Left kidney (tissue), 1 donor: ENCODE measurements at regions not wholly inside any gene's neighbourhood (a gene's known extent, or its start where the extent isn't known, plus 50 kb on each side); places are given as distances from the start of the nearest gene placed in this dataset.

Experiments
- DNase-seq: peaks from one replicate; pipeline ENCODE4 v3.0.0-alpha.2; 2013

DNA sequence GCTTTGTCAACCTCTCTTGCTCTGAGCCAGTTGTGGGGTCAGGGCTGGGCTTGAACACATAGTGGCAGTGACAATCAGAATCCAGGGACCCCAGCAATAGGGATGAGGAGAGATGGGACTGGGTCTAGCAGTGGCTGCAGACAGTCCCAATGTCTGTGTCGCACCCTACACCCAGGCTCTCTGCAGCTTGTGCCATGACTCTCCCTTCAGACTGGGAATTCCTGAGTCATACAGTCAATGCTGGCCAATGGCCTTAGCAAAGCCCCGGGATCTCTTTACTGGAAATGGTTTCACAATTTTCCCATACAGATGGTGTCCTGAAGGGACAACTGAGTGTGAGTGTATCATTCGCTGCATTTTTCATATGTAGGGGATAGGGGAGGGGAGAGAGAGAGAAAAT is 74.2 kb upstream of the CELF4 start:
- DNase-seq: no peak

DNA sequence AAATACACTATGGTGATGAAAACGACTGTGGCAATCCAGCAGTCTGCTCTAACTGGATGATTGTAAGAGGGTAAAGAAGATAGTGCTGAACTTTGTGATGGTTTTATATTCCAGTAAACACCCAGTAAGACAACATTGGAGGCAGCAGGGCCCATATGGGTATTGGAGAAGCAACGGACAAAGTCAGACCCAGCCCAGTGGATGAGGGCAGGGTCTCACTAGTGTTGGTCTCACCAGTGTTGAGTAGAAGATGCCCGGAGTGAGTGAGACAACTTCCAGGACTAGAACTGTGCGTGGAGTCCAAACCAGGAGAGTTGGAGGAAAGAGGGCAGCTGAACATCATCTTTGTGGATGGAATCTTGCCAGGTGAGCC is 71.9 kb upstream of the CELF4 start:
- no peak for DNase-seq

DNA sequence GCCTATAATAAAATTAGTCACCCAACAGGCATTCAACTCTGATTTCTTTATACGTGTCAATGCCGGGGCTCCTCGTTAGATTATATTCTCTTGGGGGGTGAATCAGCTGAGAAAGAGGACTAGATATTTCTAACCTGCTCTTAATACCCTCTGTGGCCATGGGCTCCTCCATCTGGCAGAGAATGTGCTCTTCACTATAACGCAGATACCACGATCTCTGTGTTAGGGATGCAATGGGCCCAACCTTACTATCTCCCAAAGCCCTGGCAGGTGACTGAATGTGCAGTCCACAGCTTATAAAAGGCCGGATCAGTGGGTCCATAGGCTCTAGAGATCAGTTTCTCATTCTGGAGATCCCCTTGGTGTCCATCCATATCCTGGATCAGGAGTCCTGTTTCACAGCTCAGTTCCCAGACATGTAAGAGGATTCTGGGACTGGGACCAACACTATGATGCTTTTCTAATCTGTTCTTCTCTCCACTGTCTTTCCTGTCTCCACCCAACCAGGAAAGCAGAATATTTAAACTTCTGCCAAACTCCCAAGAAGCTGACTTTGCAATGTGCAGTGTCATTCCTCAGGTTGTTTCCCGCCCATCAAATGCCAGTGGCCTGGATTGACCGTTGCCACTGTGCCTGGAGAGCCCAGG is 71.4 kb upstream of the CELF4 start:
- no peak for DNase-seq

DNA sequence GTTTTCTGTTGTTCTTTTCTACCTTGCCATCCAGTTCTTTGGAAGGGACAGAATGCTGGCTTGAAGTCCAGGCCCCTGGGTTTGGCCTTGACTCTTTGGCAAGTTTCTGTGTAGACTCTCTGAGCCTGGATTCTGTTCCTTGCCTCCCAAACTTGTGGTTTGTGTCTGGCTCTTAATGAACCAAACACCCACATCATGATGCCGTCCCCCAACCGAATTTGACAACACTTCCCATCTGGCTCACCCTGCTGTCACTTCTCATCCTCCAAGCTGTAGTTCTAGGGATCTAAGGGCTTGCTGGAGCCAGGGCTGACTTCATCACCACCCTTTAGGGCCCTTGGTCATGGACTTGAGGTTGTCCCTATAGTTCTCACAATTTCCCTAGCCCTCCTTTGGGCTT is 68.9 kb upstream of the CELF4 start:
- no peak for DNase-seq

DNA sequence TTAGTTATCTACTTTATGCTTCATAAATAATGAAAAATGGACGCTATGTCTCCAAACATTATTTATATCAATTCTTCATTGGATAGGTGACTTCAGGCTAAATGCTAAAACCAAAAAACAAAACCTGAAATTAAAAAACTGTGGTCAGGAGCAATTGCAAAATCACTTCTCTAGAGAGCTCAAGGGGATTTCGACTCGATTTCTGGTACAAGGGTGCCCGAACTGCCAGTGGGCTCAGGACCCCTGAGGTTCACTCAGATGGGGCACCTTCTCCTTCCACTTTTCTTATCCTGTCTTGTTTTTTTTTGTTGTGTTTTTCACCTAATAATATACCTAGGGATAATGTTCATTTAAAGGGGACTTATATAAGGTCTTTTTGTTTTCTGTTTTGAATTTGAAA is 65.8 kb upstream of the CELF4 start:
- no peak for DNase-seq

DNA sequence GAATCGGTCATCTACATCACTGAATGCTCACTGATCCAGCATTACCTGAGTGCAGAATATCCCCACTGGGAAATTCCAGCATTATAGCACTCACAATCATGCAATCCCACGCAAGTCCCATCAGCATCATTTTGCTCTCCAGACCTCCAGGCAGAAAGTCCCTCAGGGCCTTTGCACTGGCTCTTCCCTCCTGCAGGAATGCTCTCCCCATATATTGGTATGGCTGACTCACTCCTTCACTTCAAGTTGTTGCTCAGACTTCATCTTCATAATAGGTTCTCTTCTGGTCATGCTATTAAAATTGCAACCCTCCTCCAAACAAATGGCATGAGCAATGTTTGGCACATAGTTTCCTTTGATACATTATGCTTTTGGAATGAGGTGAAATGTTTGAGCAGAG is 64.7 kb upstream of the CELF4 start:
- DNase-seq: no peak

DNA sequence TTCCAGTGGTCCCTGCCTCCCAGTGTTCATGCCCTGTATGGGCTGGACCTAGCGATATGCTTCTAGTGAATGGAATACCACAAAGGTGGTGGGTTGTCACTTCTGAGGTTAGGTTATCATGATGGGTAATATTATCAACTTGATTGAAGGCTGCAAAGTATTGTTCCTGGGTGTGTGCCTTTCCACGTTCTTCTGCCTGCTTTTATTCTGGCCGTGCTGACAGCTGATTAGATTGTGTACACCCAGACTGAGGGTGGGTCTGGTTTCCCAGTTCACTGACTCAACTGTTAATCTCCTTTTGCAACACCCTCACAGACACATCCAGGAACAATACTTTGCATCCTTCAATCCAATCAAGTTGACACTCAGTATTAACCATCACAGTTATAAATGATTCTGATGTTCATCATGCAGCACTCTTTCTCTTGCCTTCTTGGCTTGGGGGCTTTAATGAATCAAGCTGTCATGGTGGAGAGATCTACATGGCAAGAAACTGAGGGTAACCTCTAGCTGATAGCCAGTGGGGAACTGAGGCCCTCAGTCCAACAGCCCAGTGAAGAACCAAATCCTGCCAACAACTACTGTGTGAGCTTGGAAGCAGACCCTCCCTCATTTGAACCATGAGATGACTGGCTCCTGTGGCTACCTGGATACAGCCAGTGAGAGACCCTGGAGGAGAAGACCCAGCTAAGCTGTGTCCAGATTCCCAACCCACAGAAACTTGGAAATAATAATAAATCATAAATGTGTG is 63.0 kb upstream of the CELF4 start:
- no peak for DNase-seq

DNA sequence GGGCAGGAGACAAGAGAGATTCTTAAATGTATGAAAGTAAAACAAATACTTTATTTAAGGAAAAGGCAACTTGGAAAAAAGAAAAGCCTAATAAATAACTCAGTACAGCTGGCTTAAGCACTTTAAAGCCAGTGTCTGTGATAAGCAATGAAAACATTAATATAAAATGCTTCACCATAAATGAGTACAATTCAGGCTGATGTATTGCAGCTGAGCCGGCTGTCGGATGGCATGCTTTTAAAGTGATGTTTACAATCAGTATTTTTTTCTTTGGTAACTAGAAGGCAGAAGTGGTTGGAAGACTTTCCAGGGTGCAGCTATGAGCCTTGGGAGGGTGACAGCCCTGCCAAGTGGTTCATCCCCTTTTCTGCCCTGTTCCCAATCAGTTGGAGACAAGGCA is 58.7 kb upstream of the CELF4 start:
- DNase-seq: peak; percentile 12

DNA sequence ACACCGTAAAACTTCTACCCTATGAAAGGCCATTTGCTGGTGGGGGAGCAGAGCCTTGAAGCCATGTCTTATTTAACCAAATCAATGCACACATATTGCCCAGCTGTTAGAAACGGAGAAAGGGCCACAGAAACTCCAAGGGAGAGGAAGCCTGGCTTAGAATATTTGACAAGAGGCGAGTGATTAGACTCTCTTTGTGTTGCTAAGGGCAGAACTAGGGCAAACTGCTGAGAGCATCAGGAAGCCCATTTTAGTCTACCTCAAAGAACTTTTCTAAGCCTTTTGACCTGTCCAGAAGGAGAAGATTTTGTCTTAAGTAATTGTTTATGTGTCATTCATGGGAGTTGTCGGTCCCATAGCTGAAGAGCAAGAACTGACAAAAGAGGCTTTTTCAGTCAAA is 54.4 kb upstream of the CELF4 start:
- no peak for DNase-seq

DNA sequence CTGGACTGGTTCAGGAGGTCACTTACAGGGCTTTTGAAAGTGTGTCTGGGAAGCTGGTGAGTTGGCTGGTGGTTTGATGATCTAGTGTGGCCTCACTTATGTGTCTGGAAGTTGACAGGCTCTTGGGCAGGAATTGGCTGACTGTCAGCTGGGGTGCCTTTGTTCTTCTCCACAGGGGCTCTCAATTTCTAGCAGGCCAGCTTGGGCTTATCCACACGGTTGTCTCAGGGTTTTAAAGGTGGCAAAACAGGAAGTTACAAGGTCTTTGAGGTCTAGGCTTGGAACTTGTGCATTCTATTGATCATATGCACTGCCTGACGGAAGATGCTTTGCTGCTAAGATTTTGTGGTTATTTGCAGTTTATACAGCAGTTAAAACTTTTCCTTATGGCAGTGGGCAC is 52.0 kb upstream of the CELF4 start:
- DNase-seq: no peak
